Middle frontal gyrus (tissue), 1 donor: ENCODE measurements at regions not wholly inside any gene's neighbourhood (a gene's known extent, or its start where the extent isn't known, plus 50 kb on each side); places are given as distances from the start of the nearest gene placed in this dataset.

Experiments
- DNase-seq: peaks from one replicate; pipeline ENCODE4 v3.0.0-alpha.2; 2015; ENCODE audit warnings: low spot score; ENCODE audit errors: extremely low spot score

DNA sequence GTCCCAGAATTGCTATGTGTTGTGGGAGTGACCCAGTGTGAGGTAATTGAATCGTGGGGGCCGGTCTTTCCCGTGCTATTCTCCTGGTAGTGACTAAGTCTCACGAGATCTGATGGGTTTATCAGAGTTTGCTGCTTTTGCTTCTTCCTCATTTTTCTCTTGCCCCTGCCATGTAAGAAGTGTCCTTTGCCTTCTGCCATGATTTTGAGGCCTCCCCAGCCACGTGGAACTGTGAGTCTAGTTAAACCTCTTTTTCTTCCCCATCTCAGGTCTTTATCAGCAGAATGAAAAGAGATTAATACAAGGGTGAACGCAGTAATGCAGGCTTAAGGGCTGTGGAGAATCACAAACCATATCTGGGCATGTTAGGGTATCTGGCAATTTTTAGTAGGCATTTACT is 624.0 kb downstream of the USP25 start:
- DNase-seq, result no peak

GRCh38 chr21:16357994-16358393 is 628.2 kb downstream of the USP25 start:
- DNase-seq, result no peak

- DNase-seq, result no peak
These were observed 629.0 kb downstream of the USP25 start for GRCh38 chr21:16358784-16359183.

DNA sequence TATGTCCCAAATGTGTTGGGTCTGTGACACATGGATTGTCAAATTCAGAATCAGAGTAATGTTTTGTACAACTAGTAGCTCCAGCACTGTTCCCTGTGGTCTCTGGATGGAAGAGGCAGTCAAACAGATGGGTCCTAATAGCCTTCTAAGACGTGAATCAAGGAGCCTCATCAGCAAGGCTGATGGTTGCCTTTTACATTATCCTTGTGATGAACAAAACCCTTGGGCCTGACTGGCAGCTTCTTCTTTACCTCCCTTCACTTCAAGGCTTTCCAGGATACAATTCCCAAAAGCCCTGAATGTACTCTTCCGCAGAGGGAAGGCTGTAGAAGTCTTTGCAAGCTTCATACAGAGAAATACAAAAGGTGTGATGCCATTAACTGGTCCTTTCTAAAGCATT is 633.3 kb downstream of the USP25 start:
- DNase-seq, result no peak

DNA sequence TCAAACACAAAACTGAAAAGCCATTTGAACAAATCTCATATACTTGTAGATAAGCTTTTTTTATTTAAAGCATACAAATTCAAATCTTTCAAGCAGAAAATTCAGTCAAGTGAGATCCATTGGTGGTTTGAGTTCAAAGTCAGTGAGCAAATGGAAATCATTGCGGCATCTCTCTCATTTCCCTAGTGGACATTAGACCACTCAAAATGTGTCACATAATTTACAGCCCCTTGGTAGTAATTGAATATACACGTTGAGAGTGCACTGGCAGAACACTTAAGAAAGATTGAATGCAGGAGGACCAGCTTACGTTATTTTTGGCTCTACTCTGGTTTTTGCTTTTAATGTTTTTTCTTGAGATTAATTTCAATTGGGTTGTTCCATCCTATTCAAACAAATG is 633.7 kb downstream of the USP25 start:
- DNase-seq, result no peak

DNA sequence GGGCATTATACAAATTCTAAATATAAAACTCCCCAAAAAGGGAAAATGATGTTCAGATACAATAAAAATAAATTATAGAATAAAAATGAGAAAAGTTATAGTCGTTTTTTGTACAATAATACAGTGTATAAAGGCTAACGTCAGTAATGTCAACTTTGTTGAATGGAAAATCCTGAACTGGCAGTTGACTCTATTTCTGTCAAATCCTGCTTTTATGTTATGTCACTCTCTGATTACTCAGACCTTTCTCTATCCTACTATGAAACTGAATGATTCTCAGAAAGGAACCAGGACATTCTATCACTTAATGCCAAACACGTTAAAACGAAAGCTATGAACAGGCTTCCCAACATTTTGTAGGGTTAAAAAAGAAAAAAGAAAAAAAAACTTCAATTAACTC is 636.4 kb downstream of the USP25 start:
- no peak for DNase-seq

DNA sequence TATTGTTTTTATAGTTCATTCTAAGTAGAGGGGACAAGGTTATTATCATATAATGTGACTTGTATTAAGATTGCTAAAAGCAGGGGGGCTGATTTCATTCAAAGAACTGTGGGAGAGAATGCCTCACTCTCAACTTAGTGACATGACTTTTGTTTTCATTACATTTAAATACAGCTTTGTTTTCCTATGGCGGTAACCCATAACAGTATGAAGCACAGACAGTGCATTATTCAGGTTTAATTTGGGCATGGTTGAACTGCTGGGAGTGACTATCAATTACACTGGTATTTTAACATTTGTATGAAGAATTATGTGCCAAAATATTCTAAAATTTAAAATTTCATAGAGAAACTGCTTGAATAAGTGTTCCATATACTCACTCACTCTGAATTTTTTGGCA is 637.3 kb downstream of the USP25 start:
- DNase-seq, result no peak

GRCh38 chr21:16370186-16370585 is 640.4 kb downstream of the USP25 start:
- no peak for DNase-seq

DNA sequence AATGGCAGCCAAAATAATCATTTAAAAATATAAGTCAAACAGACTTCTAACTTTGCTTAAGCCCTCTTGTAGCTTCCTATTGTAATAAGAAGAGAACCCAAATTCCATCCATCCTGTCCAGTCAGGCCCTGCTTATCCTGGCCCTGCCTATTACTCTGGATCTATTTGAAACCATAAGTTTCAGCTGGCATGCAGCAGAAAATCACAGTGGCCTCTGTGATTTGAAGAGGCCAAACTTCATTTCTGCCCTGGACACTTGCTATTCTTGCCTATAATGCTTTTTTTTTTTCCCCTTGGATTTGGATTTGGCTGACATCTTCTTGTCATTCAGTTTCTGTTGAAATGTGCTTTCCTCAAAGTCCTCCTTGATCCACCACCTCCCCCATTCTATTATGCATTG is 642.8 kb downstream of the USP25 start:
- DNase-seq, result no peak

DNA sequence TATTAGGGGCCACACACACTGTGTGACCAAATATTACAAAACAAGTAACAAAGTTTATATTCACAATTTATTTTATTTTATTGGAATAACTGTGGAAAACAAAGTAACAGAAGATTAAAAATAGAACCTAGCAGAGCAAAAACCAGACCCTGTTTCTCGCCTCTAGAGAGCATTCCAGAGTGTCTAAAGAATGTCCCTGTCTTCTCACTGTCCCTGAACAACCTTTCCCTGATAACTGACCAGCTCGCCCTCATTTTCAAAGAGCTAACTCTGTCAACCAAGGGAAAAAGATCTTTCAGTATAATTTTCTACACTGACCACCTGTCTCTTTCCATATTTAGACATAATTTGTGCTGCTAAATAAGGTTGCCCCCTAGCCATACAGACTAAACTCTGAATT is 646.9 kb downstream of the USP25 start:
- DNase-seq, result no peak

DNA sequence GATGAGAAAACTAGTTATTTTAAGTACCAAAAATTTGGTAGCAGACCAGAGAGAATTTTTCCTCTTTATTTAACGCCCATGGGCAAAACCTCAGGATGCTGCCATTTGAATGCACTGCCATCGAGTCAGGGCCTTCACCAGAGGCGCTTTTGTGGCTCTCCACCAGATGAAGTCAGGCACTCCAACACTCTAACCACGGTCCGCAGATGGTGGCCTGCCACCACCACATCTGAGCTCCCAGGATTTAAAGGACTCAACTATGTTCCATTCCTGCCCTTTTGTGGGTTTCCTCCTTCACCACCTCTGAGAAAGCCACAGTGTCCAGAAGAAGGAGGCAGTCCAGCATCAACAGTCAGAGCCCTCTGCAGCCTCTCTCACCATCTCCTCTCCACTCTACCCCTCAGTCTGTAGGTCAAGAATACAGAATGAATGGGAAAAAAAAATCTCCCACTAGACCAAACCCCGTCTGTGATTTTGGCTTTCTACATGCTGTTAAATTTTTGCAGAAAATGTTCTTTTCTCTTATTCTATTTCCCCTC is 647.4 kb downstream of the USP25 start:
- no peak for DNase-seq

GRCh38 chr21:16377857-16378256 is 648.1 kb downstream of the USP25 start:
- no peak for DNase-seq

- DNase-seq, result no peak
These were observed 648.7 kb downstream of the USP25 start for GRCh38 chr21:16378525-16378924.

DNA sequence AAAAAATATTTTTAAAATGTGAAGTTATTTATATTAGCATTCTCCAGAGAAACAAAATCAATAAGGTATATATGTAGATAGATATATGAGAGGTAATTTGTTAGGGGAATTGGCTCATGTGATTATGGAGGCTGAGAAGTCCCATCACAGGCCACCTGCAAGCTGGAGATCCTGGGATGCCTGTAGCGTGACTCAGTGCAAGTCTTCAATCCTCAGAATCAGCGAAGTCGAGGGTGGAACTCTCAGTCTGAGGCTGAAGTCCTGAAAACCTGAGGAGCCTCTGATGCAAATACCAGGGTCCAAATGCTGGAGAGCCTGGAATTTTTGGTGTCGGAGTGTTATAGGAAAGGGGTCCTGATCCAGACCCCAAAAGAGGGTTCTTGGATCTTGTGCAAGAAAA is 658.5 kb downstream of the USP25 start:
- DNase-seq, result no peak

DNA sequence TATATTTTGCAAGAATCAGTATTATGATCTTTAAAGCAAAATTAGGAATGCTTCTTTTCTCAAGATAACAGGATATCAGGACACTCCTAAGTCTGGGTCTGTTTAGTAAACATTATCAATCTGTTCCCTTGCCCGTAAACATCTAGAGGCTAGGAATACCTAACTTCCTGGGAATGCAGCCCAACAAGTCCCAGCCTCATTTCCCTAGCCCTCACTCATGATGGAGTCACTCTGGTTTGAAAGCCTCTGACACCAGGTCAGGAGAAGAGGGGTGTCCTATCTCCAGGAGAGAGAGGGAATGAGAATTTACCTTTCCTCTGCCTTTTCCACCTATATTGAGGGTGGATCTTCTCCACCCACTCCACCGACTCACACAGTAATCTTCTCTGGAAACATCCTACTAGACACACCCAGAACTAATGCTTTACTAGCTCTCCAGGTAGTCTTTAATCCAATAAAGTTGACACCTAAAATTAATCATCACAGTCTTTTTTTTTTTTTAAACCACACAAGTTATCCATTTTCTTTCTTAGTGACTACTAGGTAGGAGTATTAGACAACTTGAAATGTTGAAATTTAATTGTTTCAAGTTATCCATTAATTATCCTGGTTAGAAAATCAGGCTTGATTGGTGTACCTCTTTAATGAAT is 659.3 kb downstream of the USP25 start:
- no peak for DNase-seq

GRCh38 chr21:16389643-16390042 is 659.9 kb downstream of the USP25 start:
- no peak for DNase-seq

DNA sequence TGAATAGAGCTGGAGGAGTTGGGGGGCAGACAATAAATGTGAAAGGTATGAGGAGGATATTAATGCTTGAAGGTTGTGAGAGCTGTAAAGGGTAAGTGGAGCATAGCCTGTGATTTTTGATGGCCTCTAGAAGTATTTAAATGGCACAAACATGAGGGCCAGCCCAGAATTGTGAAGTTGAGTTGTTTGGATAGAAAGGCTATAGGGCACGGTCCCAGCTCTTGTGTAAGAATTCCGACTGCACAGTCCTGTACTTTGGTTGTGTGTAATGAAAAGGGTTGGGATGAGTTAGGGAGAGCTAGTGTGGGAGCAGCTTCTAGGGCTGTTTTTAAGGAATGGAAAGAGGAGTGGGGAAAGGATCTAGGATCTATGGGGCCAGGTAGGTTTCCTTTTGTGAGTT is 665.5 kb downstream of the USP25 start:
- DNase-seq, result no peak

- no peak for DNase-seq
These were observed 673.0 kb downstream of the USP25 start for GRCh38 chr21:16402752-16403151.

DNA sequence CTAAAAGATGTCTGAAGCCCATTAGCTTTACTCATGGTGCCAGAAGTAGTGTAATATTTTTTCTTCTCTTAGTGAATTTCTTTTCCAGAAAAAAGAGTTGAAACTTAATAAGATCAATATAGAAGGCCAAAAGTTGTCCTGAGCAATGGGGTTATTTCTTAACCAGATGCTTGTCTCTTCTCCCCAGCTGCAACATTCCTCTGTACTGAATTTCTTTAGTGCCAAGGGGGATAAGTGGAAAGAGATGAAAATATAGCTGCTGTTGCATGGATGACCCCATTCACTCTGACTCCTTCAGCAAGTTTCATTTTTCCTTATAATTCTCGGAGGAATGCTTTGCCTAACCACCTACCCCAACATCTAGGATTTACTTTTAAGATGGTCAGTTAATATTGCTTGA is 675.0 kb downstream of the USP25 start:
- no peak for DNase-seq

DNA sequence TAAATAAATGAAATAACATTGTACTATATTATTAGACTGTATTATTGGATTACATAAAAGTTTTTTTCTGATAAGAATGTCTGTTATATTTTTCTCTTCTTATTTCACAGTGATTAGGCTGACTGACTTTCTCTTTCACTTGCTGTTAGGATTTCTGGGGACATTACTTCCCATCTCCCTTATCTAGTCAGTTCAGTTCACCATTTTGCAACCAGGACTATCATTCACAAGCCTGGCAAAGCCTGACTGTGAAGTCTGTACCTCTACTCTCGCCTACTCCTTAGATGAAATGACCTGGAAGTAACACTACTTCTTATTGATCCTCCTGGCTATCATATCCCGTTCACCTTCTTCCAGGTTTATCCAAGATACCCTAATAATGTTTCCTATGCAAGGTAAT is 676.6 kb downstream of the USP25 start:
- no peak for DNase-seq

GRCh38 chr21:16407403-16408240 is 677.8 kb downstream of the USP25 start:
- no peak for DNase-seq

GRCh38 chr21:16408280-16408679 is 678.5 kb downstream of the USP25 start:
- DNase-seq, result no peak

- DNase-seq, result no peak
These were observed 679.6 kb downstream of the USP25 start for GRCh38 chr21:16409352-16409751.
